Loucy (cell line): ENCODE measurements at regions not wholly inside any gene's neighbourhood (a gene's known extent, or its start where the extent isn't known, plus 50 kb on each side); places are given as distances from the start of the nearest gene placed in this dataset.

Experiments used
- CTCF ChIP-seq: fragments of 200-600 bp; sonication (generic); conservative IDR thresholded peaks from 2 replicates; pipeline ENCODE4 v1.5.1; 2014; ENCODE audit warnings: mild to moderate bottlenecking, antibody characterized with exemption, low read length
- EZH2phosphoT487 ChIP-seq: fragments of 200-600 bp; IDR thresholded peaks from 2 replicates; pipeline ENCODE4 v1.6.1; 2018; ENCODE audit warnings: antibody characterized with exemption, mild to moderate bottlenecking, moderate library complexity, borderline replicate concordance

- TF ChIP-seq CTCF (no peak), EZH2phosphoT487 (no peak)
Observed at GRCh38 chr2:185402474-185402873, 336.1 kb upstream of the FSIP2 start.
